Liver (tissue), 8 donors: ENCODE measurements at regions not wholly inside any gene's neighbourhood (a gene's known extent, or its start where the extent isn't known, plus 50 kb on each side); places are given as distances from the start of the nearest gene placed in this dataset.

Experiments
- DNase-seq: peaks from one replicate; pipeline ENCODE4 v3.0.0-alpha.2; 2017; ENCODE audit warnings: low spot score
- H3K27ac ChIP-seq, 2 donors: one replicate each; pipeline ENCODE4 v1.7.0; 2013; ENCODE audit warnings: inconsistent platforms in 2 of 2, low read length in 2 of 2, control low read depth in 1 of 2, low read depth in 1 of 2, mild to moderate bottlenecking in 1 of 2
- H3K27me3 ChIP-seq, 4 donors: one replicate each; pipeline versions ENCODE4 v1.6.1 to v1.7.0; 2013; ENCODE audit warnings: low read length in 3 of 4, inconsistent platforms in 1 of 4, mild to moderate bottlenecking in 1 of 4, moderate library complexity in 1 of 4; ENCODE audit not compliant: control insufficient read depth in 4 of 4, insufficient read depth in 4 of 4
- H3K36me3 ChIP-seq, 4 donors: one replicate each; pipeline versions ENCODE4 v1.6.1 to v1.7.0; 2013; ENCODE audit warnings: low read length in 3 of 4, mild to moderate bottlenecking in 3 of 4, low read depth in 1 of 4, moderate library complexity in 1 of 4; ENCODE audit not compliant: control insufficient read depth in 4 of 4, insufficient read depth in 3 of 4
- H3K4me1 ChIP-seq, 4 donors: one replicate each; pipeline versions ENCODE4 v1.6.1 to v1.7.0; 2013; ENCODE audit warnings: low read length in 3 of 4, mild to moderate bottlenecking in 3 of 4, moderate library complexity in 1 of 4; ENCODE audit not compliant: control insufficient read depth in 4 of 4, insufficient read depth in 4 of 4
- H3K4me3 ChIP-seq, 3 donors: one replicate each; pipeline versions ENCODE4 v1.6.1 to v1.7.0; 2013; ENCODE audit warnings: low read length in 3 of 3, control low read depth in 1 of 3, low read depth in 1 of 3, mild to moderate bottlenecking in 1 of 3
- H3K9ac ChIP-seq, 2 donors: one replicate each; pipeline ENCODE4 v1.7.0; 2013; ENCODE audit warnings: low read length in 2 of 2, mild to moderate bottlenecking in 2 of 2, moderate library complexity in 2 of 2, control low read depth in 1 of 2, low read depth in 1 of 2
- H3K9me3 ChIP-seq, 4 donors: one replicate each; pipeline versions ENCODE4 v1.6.1 to v1.7.0; 2013; ENCODE audit warnings: low read length in 3 of 4; ENCODE audit not compliant: control insufficient read depth in 4 of 4
- EGR1 ChIP-seq, 2 donors: IDR thresholded peaks; 2 replicates each; pipeline ENCODE4 v1.6.1; 2016 to 2018; ENCODE audit warnings: antibody characterized with exemption in 2 of 2, low read depth in 2 of 2
- FOXA1 ChIP-seq: IDR thresholded peaks from 2 replicates; pipeline ENCODE4 v1.6.1; 2016; ENCODE audit warnings: antibody characterized with exemption
- FOXA2 ChIP-seq: IDR thresholded peaks from 2 replicates; pipeline ENCODE4 v1.6.1; 2016; ENCODE audit warnings: antibody characterized with exemption
- GABPA ChIP-seq, 2 donors: IDR thresholded peaks in 1 of 2; conservative IDR thresholded peaks in 1 of 2; 2 replicates each; pipeline ENCODE4 v1.6.1; 2016; ENCODE audit warnings: antibody characterized with exemption in 2 of 2, mild to moderate bottlenecking in 1 of 2, moderate library complexity in 1 of 2
- HNF4A ChIP-seq, 2 donors: conservative IDR thresholded peaks; 2 replicates each; pipeline ENCODE4 v1.6.1; 2016; ENCODE audit warnings: antibody characterized with exemption in 2 of 2, mild to moderate bottlenecking in 2 of 2
- HNF4G ChIP-seq: IDR thresholded peaks from 2 replicates; pipeline ENCODE4 v1.6.1; 2016; ENCODE audit warnings: antibody characterized with exemption
- JUND ChIP-seq, 2 donors: IDR thresholded peaks; 2 replicates each; pipeline ENCODE4 v1.6.1; 2016; ENCODE audit warnings: antibody characterized with exemption in 2 of 2
- NR2F2 ChIP-seq: IDR thresholded peaks from 2 replicates; pipeline ENCODE4 v1.6.1; 2016; ENCODE audit warnings: antibody characterized with exemption
- RAD21 ChIP-seq, 2 donors: IDR thresholded peaks; 2 replicates each; pipeline ENCODE4 v1.6.1; 2016; ENCODE audit warnings: antibody characterized with exemption in 2 of 2, mild to moderate bottlenecking in 2 of 2
- REST ChIP-seq: IDR thresholded peaks from 2 replicates; pipeline ENCODE4 v1.6.1; 2016; ENCODE audit warnings: antibody characterized with exemption, mild to moderate bottlenecking
- SP1 ChIP-seq: IDR thresholded peaks from 2 replicates; pipeline ENCODE4 v1.6.1; 2018; ENCODE audit warnings: antibody characterized with exemption, mild to moderate bottlenecking
- TAF1 ChIP-seq: conservative IDR thresholded peaks from 2 replicates; pipeline ENCODE4 v1.6.1; 2016; ENCODE audit warnings: antibody characterized with exemption, mild to moderate bottlenecking
- YY1 ChIP-seq: IDR thresholded peaks from 2 replicates; pipeline ENCODE4 v1.6.1; 2016; ENCODE audit warnings: antibody characterized with exemption, mild to moderate bottlenecking
- WGBS: extraction: QIAGEN DNeasy Blood & Tissue Kit; methylation state at CpG from one replicate; pipeline ENCODE4 v1.1.7; 2013; 5-methylcytosine and 5-hydroxymethylcytosine counted together
- TF ChIP-seq, protein P1 (sequence below): IDR thresholded peaks from 2 replicates; pipeline ENCODE4 v1.6.1; 2016; ENCODE audit warnings: antibody characterized with exemption
- TF ChIP-seq, protein P2 (sequence below): fragments of 150-350 bp; IDR thresholded peaks from 2 replicates; pipeline ENCODE4 v1.5.1; 2017; ENCODE audit warnings: improper control_type of control experiment, low read depth, low read length; ENCODE audit not compliant: missing input control
- donor health status: healthy.
- donor health status: healthy.
- donor health status: healthy.
- donor health status: healthy.
- donor health status: healthy.

DNA sequence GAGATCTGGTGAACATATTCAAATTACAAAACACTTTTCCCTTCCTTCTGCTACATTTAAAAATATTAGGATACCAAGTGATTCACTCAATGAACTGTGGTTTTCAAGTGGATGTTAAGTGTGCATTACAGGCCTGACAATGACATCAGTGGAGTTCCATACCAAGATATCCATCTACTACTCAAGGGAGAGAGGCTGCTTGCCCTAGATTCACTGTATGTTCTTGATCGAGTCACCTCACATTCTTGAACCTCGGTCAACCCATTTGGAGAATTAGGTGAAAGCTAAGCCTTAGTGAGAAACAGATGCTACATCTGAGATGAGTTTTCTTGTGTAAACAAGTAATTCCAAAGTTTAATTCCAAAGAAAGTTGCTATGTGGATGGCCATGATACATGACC is 142.2 kb downstream of the FGF10 start (continued):
- TF ChIP-seq REST (no peak), GABPA (IDR thresholded peaks at IDR 0.05 in 1 of 2, conservative IDR thresholded peaks at IDR 0.05 in 1 of 2) (no peak), YY1 (no peak), NR2F2 (no peak), HNF4G (no peak), TAF1 (no peak), HNF4A (conservative IDR thresholded peaks at IDR 0.05) (no peak)
- TF ChIP-seq, protein P1, sequence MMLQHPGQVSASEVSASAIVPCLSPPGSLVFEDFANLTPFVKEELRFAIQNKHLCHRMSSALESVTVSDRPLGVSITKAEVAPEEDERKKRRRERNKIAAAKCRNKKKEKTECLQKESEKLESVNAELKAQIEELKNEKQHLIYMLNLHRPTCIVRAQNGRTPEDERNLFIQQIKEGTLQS = no peak

- Histone ChIP-seq H3K27ac (no peak overlapping the region), H3K9me3 (no peaks in the 10 kb centered on the region), H3K4me3 (no peak overlapping the region), H3K36me3 (no peaks in the 10 kb centered on the region), H3K27me3 (no peaks in the 10 kb centered on the region), H3K9ac (no peak overlapping the region), H3K4me1 (no peaks in the 10 kb centered on the region)
- 82% methylated on average over 1 of the region's 1 CpG for WGBS
- TF ChIP-seq FOXA1 (no peak), NR2F2 (no peak), SP1 (no peak)
- no peak for DNase-seq
These were observed 143.3 kb downstream of the FGF10 start for GRCh38 chr5:44245935-44246334.

- Histone ChIP-seq H3K4me3 (no peak overlapping the region), H3K36me3 (no peaks in the 10 kb centered on the region), H3K27ac (no peak overlapping the region), H3K9ac (no peak overlapping the region), H3K4me1 (no peaks in the 10 kb centered on the region), H3K9me3 (no peaks in the 10 kb centered on the region), H3K27me3 (no peaks in the 10 kb centered on the region)
- no peak for DNase-seq
- 89% methylated on average over 1 of the region's 1 CpG for WGBS
- TF ChIP-seq, protein P1 = no peak
- TF ChIP-seq JUND (IDR thresholded peaks at IDR 0.05) (no peak), HNF4A (conservative IDR thresholded peaks at IDR 0.05) (no peak), HNF4G (no peak), FOXA2 (no peak), YY1 (no peak), EGR1 (IDR thresholded peaks at IDR 0.05; ENCODE audit: low read depth in 2 of 2) (no peak), RAD21 (IDR thresholded peaks at IDR 0.05) (no peak)
- TF ChIP-seq, protein P2, sequence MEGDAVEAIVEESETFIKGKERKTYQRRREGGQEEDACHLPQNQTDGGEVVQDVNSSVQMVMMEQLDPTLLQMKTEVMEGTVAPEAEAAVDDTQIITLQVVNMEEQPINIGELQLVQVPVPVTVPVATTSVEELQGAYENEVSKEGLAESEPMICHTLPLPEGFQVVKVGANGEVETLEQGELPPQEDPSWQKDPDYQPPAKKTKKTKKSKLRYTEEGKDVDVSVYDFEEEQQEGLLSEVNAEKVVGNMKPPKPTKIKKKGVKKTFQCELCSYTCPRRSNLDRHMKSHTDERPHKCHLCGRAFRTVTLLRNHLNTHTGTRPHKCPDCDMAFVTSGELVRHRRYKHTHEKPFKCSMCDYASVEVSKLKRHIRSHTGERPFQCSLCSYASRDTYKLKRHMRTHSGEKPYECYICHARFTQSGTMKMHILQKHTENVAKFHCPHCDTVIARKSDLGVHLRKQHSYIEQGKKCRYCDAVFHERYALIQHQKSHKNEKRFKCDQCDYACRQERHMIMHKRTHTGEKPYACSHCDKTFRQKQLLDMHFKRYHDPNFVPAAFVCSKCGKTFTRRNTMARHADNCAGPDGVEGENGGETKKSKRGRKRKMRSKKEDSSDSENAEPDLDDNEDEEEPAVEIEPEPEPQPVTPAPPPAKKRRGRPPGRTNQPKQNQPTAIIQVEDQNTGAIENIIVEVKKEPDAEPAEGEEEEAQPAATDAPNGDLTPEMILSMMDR = no peak
These were observed 146.4 kb downstream of the FGF10 start for GRCh38 chr5:44242791-44243190.
